WTC11 (cell line): ENCODE measurements at regions not wholly inside any gene's neighbourhood (a gene's known extent, or its start where the extent isn't known, plus 50 kb on each side); places are given as distances from the start of the nearest gene placed in this dataset.
"Not testable (repeated sequence)": the region's sequence is repeated elsewhere in the genome, so short reads cannot be mapped to it uniquely, and the experiment has no call there.

Experiments
- ATAC-seq: fragments of 200-7000 bp; cut with Tn5 transposase; 2 replicates; pipeline ENCODE4 v1.10.0; 2021; ENCODE audit warnings: mild to moderate bottlenecking, moderate library complexity
- CTCF ChIA-PET: fragments of 300-600 bp; sonication (Branson Sonifier 250); formaldehyde crosslinking; loops from one replicate; lab custom pipeline; 2021; ENCODE audit warnings: antibody characterized with exemption; lab: Charles Lee
- POLR2A ChIA-PET: fragments of 350-600 bp; sonication (Branson Sonifier 250); formaldehyde crosslinking; loops from one replicate; lab custom pipeline; 2021; ENCODE audit warnings: antibody characterized with exemption; lab: Charles Lee
- DNase-seq: peaks from one replicate; pipeline ENCODE4 v3.0.0; 2021; ENCODE audit warnings: low spot score
- H3K27ac Mint-ChIP-seq: 2 replicates; pipeline ENCODE4 v1.8.0; 2021; ENCODE audit warnings: mixed read lengths
- H3K27me3 Mint-ChIP-seq: 2 replicates; pipeline ENCODE4 v1.8.0; 2021; ENCODE audit warnings: low read depth, mild to moderate bottlenecking, moderate library complexity, mixed read lengths
- H3K36me3 Mint-ChIP-seq: 2 replicates; pipeline ENCODE4 v1.8.0; 2021; ENCODE audit warnings: mixed read lengths
- H3K4me1 Mint-ChIP-seq: 2 replicates; pipeline ENCODE4 v1.8.0; 2022; ENCODE audit warnings: mixed read lengths
- H3K4me3 Mint-ChIP-seq: 2 replicates; pipeline ENCODE4 v1.8.0; 2021; ENCODE audit warnings: mild to moderate bottlenecking, moderate library complexity, mixed read lengths
- H3K9me3 Mint-ChIP-seq: 2 replicates; pipeline ENCODE4 v1.8.0; 2021; ENCODE audit warnings: mixed read lengths
- ATF1 ChIP-seq: sonication (generic); formaldehyde crosslinking; IDR thresholded peaks from 2 replicates; pipeline ENCODE4 v1.8.1; 2023; ENCODE audit warnings: mild to moderate bottlenecking, moderate library complexity, missing genetic modification reagents
- CBFB ChIP-seq: sonication (generic); formaldehyde crosslinking; IDR thresholded peaks from 2 replicates; pipeline ENCODE4 v1.8.1; 2022; ENCODE audit warnings: mild to moderate bottlenecking, low read depth, missing genetic modification reagents
- NFATC4 ChIP-seq: fragments of 250-450 bp; sonication (Bioruptor Pico); IDR thresholded peaks from 2 replicates; pipeline ENCODE4 v1.9.0; 2021; ENCODE audit warnings: mild to moderate bottlenecking
- NFYB ChIP-seq: sonication (generic); formaldehyde crosslinking; conservative IDR thresholded peaks from 2 replicates; pipeline ENCODE4 v1.8.0; 2022; ENCODE audit warnings: low read depth, missing genetic modification reagents
- NR2C2 ChIP-seq: sonication (generic); formaldehyde crosslinking; IDR thresholded peaks from 2 replicates; pipeline ENCODE4 v1.8.0; 2022; ENCODE audit warnings: mild to moderate bottlenecking, missing genetic modification reagents
- RORB ChIP-seq: fragments of 250-450 bp; sonication (Bioruptor Pico); IDR thresholded peaks from 2 replicates; pipeline ENCODE4 v1.9.0; 2021; ENCODE audit warnings: mild to moderate bottlenecking
- TP53 ChIP-seq: sonication (generic); formaldehyde crosslinking; IDR thresholded peaks from 2 replicates; pipeline ENCODE4 v1.8.1; 2023; ENCODE audit warnings: mild to moderate bottlenecking, missing genetic modification reagents
- ZNF396 ChIP-seq: fragments of 250-450 bp; sonication (Bioruptor Pico); IDR thresholded peaks from 2 replicates; pipeline ENCODE4 v1.8.0; 2021; ENCODE audit warnings: mild to moderate bottlenecking, moderate library complexity, borderline replicate concordance
- TF ChIP-seq, protein P1 (sequence below): fragments of 250-450 bp; sonication (Bioruptor Pico); IDR thresholded peaks from 2 replicates; pipeline ENCODE4 v1.9.0; 2021; ENCODE audit warnings: mild to moderate bottlenecking
- TF ChIP-seq, protein P2 (sequence below): sonication (generic); formaldehyde crosslinking; IDR thresholded peaks from 2 replicates; pipeline ENCODE4 v1.8.0; 2023; ENCODE audit warnings: mild to moderate bottlenecking, missing genetic modification reagents
- TF ChIP-seq, protein P3 (sequence below): sonication (generic); formaldehyde crosslinking; IDR thresholded peaks from 2 replicates; pipeline ENCODE4 v1.8.1; 2023; ENCODE audit warnings: mild to moderate bottlenecking, missing genetic modification reagents, borderline replicate concordance
- TF ChIP-seq, protein P4 (sequence below): sonication (generic); formaldehyde crosslinking; IDR thresholded peaks from 2 replicates; pipeline ENCODE4 v1.8.0; 2022; ENCODE audit warnings: missing genetic modification reagents
- TF ChIP-seq, protein P5 (sequence below): fragments of 250-450 bp; sonication (Bioruptor Pico); IDR thresholded peaks from 2 replicates; pipeline ENCODE4 v1.8.0; 2021; ENCODE audit warnings: mild to moderate bottlenecking
- TF ChIP-seq, protein P6 (sequence below): sonication (generic); formaldehyde crosslinking; IDR thresholded peaks from 2 replicates; pipeline ENCODE4 v1.8.0; 2022; ENCODE audit warnings: mild to moderate bottlenecking, missing genetic modification reagents
- TF ChIP-seq, protein P7 (sequence below): fragments of 200-600 bp; IDR thresholded peaks from 2 replicates; pipeline ENCODE4 v1.8.0; 2022; ENCODE audit warnings: antibody characterized with exemption
- TF ChIP-seq, protein P8 (sequence below): sonication (generic); formaldehyde crosslinking; IDR thresholded peaks from 2 replicates; pipeline ENCODE4 v1.8.1; 2023; ENCODE audit warnings: mild to moderate bottlenecking, missing genetic modification reagents, moderate library complexity

DNA sequence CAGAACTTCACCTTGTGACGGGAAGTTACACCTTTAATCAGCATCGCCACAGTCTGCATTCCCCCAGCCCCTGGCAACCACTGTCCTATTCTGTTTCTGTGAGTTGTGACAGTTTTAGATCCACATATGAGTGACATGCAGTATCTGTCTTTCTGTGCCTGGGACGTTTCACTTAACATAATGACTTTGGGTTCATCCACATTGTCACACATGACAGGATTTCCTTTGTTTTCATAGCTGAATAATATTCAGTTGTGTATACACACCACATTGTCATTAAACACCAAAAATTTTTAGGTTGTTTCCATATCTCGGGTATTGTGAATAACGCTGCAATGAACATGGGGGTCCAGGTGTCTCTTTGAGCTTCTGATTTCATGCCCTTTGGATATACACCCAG, 62.6 kb upstream of the BDH1 start:
- ATAC-seq, POLR2A ChIA-PET, H3K27ac Mint-ChIP-seq, DNase-seq, H3K27me3 Mint-ChIP-seq, H3K4me3 Mint-ChIP-seq, CTCF ChIA-PET, H3K4me1 Mint-ChIP-seq: not testable (repeated sequence)
- Mint-ChIP-seq H3K36me3 (peaks cover 79% of the 10 kb centered on the region), H3K9me3 (peaks cover 29% of the 10 kb centered on the region)

DNA sequence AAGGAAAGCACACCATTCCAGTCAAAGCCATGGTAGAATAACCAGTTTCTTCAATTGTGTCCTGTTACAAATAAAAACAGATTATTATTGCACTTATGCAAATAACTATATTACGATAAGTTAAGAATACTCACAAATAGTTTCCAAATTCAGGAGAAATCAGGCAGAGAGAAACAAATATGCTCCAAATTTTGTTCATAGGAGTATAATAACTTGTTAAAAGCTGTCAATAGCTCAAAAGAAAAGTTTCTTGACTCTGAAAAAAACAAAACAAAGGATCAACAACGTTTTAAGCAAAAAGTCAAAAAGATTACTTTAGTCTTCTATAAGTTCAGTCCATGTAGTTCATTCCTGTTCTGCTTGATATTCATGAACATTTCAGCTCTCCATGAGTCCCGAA, 59.7 kb upstream of the BDH1 start:
- ChIA-PET POLR2A (no interaction called here), CTCF (interaction anchor here (2.9 kb wide), 1 partner anchor 16 kb away, joined by 13 read pairs; no protein-coding TSS in a partner anchor)
- H3K4me1 Mint-ChIP-seq = no peaks in the 10 kb centered on the region
- no peak overlapping the region for H3K4me3 Mint-ChIP-seq
- no peak for DNase-seq
- H3K36me3 Mint-ChIP-seq = peaks cover 81% of the 10 kb centered on the region
- peaks cover 38% of the 10 kb centered on the region for H3K9me3 Mint-ChIP-seq
- no peaks in the 10 kb centered on the region for H3K27me3 Mint-ChIP-seq
- H3K27ac Mint-ChIP-seq = no peak overlapping the region
- ATAC-seq = no peak
- TF ChIP-seq TP53 (CRISPR knock-in tag) (no peak), NFATC4 (no peak), RORB (CRISPR knock-in tag) (no peak), ATF1 (CRISPR knock-in tag) (no peak), CBFB (CRISPR knock-in tag) (no peak), ZNF396 (no peak), NR2C2 (no peak), NFYB (CRISPR knock-in tag) (no peak)
- TF ChIP-seq, protein P1, sequence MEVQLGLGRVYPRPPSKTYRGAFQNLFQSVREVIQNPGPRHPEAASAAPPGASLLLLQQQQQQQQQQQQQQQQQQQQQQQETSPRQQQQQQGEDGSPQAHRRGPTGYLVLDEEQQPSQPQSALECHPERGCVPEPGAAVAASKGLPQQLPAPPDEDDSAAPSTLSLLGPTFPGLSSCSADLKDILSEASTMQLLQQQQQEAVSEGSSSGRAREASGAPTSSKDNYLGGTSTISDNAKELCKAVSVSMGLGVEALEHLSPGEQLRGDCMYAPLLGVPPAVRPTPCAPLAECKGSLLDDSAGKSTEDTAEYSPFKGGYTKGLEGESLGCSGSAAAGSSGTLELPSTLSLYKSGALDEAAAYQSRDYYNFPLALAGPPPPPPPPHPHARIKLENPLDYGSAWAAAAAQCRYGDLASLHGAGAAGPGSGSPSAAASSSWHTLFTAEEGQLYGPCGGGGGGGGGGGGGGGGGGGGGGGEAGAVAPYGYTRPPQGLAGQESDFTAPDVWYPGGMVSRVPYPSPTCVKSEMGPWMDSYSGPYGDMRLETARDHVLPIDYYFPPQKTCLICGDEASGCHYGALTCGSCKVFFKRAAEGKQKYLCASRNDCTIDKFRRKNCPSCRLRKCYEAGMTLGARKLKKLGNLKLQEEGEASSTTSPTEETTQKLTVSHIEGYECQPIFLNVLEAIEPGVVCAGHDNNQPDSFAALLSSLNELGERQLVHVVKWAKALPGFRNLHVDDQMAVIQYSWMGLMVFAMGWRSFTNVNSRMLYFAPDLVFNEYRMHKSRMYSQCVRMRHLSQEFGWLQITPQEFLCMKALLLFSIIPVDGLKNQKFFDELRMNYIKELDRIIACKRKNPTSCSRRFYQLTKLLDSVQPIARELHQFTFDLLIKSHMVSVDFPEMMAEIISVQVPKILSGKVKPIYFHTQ (CRISPR knock-in tag) = no peak
- TF ChIP-seq, protein P2, sequence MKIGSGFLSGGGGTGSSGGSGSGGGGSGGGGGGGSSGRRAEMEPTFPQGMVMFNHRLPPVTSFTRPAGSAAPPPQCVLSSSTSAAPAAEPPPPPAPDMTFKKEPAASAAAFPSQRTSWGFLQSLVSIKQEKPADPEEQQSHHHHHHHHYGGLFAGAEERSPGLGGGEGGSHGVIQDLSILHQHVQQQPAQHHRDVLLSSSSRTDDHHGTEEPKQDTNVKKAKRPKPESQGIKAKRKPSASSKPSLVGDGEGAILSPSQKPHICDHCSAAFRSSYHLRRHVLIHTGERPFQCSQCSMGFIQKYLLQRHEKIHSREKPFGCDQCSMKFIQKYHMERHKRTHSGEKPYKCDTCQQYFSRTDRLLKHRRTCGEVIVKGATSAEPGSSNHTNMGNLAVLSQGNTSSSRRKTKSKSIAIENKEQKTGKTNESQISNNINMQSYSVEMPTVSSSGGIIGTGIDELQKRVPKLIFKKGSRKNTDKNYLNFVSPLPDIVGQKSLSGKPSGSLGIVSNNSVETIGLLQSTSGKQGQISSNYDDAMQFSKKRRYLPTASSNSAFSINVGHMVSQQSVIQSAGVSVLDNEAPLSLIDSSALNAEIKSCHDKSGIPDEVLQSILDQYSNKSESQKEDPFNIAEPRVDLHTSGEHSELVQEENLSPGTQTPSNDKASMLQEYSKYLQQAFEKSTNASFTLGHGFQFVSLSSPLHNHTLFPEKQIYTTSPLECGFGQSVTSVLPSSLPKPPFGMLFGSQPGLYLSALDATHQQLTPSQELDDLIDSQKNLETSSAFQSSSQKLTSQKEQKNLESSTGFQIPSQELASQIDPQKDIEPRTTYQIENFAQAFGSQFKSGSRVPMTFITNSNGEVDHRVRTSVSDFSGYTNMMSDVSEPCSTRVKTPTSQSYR (CRISPR knock-in tag) = no peak
- TF ChIP-seq, protein P3, sequence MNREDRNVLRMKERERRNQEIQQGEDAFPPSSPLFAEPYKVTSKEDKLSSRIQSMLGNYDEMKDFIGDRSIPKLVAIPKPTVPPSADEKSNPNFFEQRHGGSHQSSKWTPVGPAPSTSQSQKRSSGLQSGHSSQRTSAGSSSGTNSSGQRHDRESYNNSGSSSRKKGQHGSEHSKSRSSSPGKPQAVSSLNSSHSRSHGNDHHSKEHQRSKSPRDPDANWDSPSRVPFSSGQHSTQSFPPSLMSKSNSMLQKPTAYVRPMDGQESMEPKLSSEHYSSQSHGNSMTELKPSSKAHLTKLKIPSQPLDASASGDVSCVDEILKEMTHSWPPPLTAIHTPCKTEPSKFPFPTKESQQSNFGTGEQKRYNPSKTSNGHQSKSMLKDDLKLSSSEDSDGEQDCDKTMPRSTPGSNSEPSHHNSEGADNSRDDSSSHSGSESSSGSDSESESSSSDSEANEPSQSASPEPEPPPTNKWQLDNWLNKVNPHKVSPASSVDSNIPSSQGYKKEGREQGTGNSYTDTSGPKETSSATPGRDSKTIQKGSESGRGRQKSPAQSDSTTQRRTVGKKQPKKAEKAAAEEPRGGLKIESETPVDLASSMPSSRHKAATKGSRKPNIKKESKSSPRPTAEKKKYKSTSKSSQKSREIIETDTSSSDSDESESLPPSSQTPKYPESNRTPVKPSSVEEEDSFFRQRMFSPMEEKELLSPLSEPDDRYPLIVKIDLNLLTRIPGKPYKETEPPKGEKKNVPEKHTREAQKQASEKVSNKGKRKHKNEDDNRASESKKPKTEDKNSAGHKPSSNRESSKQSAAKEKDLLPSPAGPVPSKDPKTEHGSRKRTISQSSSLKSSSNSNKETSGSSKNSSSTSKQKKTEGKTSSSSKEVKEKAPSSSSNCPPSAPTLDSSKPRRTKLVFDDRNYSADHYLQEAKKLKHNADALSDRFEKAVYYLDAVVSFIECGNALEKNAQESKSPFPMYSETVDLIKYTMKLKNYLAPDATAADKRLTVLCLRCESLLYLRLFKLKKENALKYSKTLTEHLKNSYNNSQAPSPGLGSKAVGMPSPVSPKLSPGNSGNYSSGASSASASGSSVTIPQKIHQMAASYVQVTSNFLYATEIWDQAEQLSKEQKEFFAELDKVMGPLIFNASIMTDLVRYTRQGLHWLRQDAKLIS (CRISPR knock-in tag) = no peak
- TF ChIP-seq, protein P4, sequence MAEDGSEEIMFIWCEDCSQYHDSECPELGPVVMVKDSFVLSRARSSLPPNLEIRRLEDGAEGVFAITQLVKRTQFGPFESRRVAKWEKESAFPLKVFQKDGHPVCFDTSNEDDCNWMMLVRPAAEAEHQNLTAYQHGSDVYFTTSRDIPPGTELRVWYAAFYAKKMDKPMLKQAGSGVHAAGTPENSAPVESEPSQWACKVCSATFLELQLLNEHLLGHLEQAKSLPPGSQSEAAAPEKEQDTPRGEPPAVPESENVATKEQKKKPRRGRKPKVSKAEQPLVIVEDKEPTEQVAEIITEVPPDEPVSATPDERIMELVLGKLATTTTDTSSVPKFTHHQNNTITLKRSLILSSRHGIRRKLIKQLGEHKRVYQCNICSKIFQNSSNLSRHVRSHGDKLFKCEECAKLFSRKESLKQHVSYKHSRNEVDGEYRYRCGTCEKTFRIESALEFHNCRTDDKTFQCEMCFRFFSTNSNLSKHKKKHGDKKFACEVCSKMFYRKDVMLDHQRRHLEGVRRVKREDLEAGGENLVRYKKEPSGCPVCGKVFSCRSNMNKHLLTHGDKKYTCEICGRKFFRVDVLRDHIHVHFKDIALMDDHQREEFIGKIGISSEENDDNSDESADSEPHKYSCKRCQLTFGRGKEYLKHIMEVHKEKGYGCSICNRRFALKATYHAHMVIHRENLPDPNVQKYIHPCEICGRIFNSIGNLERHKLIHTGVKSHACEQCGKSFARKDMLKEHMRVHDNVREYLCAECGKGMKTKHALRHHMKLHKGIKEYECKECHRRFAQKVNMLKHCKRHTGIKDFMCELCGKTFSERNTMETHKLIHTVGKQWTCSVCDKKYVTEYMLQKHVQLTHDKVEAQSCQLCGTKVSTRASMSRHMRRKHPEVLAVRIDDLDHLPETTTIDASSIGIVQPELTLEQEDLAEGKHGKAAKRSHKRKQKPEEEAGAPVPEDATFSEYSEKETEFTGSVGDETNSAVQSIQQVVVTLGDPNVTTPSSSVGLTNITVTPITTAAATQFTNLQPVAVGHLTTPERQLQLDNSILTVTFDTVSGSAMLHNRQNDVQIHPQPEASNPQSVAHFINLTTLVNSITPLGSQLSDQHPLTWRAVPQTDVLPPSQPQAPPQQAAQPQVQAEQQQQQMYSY = no peak
- TF ChIP-seq, protein P5, sequence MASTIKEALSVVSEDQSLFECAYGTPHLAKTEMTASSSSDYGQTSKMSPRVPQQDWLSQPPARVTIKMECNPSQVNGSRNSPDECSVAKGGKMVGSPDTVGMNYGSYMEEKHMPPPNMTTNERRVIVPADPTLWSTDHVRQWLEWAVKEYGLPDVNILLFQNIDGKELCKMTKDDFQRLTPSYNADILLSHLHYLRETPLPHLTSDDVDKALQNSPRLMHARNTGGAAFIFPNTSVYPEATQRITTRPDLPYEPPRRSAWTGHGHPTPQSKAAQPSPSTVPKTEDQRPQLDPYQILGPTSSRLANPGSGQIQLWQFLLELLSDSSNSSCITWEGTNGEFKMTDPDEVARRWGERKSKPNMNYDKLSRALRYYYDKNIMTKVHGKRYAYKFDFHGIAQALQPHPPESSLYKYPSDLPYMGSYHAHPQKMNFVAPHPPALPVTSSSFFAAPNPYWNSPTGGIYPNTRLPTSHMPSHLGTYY (CRISPR knock-in tag) = no peak
- TF ChIP-seq, protein P6, sequence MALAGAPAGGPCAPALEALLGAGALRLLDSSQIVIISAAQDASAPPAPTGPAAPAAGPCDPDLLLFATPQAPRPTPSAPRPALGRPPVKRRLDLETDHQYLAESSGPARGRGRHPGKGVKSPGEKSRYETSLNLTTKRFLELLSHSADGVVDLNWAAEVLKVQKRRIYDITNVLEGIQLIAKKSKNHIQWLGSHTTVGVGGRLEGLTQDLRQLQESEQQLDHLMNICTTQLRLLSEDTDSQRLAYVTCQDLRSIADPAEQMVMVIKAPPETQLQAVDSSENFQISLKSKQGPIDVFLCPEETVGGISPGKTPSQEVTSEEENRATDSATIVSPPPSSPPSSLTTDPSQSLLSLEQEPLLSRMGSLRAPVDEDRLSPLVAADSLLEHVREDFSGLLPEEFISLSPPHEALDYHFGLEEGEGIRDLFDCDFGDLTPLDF (CRISPR knock-in tag) = no peak
- TF ChIP-seq, protein P7, sequence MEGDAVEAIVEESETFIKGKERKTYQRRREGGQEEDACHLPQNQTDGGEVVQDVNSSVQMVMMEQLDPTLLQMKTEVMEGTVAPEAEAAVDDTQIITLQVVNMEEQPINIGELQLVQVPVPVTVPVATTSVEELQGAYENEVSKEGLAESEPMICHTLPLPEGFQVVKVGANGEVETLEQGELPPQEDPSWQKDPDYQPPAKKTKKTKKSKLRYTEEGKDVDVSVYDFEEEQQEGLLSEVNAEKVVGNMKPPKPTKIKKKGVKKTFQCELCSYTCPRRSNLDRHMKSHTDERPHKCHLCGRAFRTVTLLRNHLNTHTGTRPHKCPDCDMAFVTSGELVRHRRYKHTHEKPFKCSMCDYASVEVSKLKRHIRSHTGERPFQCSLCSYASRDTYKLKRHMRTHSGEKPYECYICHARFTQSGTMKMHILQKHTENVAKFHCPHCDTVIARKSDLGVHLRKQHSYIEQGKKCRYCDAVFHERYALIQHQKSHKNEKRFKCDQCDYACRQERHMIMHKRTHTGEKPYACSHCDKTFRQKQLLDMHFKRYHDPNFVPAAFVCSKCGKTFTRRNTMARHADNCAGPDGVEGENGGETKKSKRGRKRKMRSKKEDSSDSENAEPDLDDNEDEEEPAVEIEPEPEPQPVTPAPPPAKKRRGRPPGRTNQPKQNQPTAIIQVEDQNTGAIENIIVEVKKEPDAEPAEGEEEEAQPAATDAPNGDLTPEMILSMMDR = no peak
- TF ChIP-seq, protein P8, sequence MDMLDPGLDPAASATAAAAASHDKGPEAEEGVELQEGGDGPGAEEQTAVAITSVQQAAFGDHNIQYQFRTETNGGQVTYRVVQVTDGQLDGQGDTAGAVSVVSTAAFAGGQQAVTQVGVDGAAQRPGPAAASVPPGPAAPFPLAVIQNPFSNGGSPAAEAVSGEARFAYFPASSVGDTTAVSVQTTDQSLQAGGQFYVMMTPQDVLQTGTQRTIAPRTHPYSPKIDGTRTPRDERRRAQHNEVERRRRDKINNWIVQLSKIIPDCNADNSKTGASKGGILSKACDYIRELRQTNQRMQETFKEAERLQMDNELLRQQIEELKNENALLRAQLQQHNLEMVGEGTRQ = no peak
